MCF 10A (cell line): ENCODE measurements at regions not wholly inside any gene's neighbourhood (a gene's known extent, or its start where the extent isn't known, plus 50 kb on each side); places are given as distances from the start of the nearest gene placed in this dataset.

Source experiments
- BruUV-seq: library from RNA; stranded (reverse); fragments of 400-500 nt; replicated peaks from 2 replicates; lab custom pipeline; 2021; lab: Mats Ljungman, UMichigan
- CTCF ChIA-PET: fragments of 300-600 bp; sonication (Branson Sonifier 250); formaldehyde crosslinking; extraction: SDS; loops from one replicate; lab custom pipeline; 2021; ENCODE audit warnings: antibody characterized with exemption, inconsistent platforms; lab: Yijun Ruan, JAX
- POLR2A ChIA-PET: fragments of 300-600, 350-650 bp; sonication (Branson Sonifier 250); formaldehyde crosslinking; extraction: SDS; loops from one replicate; lab custom pipeline; 2020; ENCODE audit warnings: antibody characterized with exemption, inconsistent platforms; lab: Yijun Ruan, JAX
- DNase-seq: peaks from one replicate; pipeline ENCODE4 v3.0.0-alpha.2; 2018; ENCODE audit not compliant: unreplicated experiment
- H3K27ac Mint-ChIP-seq: one replicate; pipeline ENCODE4 v1.8.0; 2022; ENCODE audit warnings: mild to moderate bottlenecking, low read depth, mixed read lengths; ENCODE audit not compliant: unreplicated experiment
- H3K27me3 Mint-ChIP-seq: one replicate; pipeline ENCODE4 v1.8.0; 2022; ENCODE audit warnings: mixed read lengths; ENCODE audit not compliant: insufficient read depth, unreplicated experiment
- H3K36me3 Mint-ChIP-seq: one replicate; pipeline ENCODE4 v1.8.0; 2022; ENCODE audit warnings: mild to moderate bottlenecking, moderate library complexity, mixed read lengths; ENCODE audit not compliant: insufficient read depth, unreplicated experiment
- H3K4me1 Mint-ChIP-seq: one replicate; pipeline ENCODE4 v1.8.0; 2022; ENCODE audit warnings: mixed read lengths; ENCODE audit not compliant: insufficient read depth, unreplicated experiment
- H3K4me3 Mint-ChIP-seq: one replicate; pipeline ENCODE4 v1.8.0; 2022; ENCODE audit warnings: mild to moderate bottlenecking, moderate library complexity, mixed read lengths; ENCODE audit not compliant: unreplicated experiment
- H3K9me3 Mint-ChIP-seq: one replicate; pipeline ENCODE4 v1.8.0; 2022; ENCODE audit warnings: mixed read lengths; ENCODE audit not compliant: unreplicated experiment
- intact Hi-C: fragments of 100-400 bp; cut with micrococcal nuclease; formaldehyde crosslinking; loops from 2 replicates; pipeline ENCODE4 v1.14.1; 2022
- TF ChIP-seq, protein P1 (sequence below): fragments of 200-600 bp; IDR thresholded peaks from one replicate; pipeline ENCODE4 v1.8.0; 2022; ENCODE audit warnings: antibody characterized with exemption, mild to moderate bottlenecking; ENCODE audit not compliant: unreplicated experiment

GRCh38 chr5:4191703-4192102 lies 596.1 kb downstream of the IRX1 start:
- peaks cover 9% of the 10 kb centered on the region for H3K9me3 Mint-ChIP-seq
- no peaks in the 10 kb centered on the region for H3K36me3 Mint-ChIP-seq
- no peaks in the 10 kb centered on the region for H3K27me3 Mint-ChIP-seq
- TF ChIP-seq, protein P1, sequence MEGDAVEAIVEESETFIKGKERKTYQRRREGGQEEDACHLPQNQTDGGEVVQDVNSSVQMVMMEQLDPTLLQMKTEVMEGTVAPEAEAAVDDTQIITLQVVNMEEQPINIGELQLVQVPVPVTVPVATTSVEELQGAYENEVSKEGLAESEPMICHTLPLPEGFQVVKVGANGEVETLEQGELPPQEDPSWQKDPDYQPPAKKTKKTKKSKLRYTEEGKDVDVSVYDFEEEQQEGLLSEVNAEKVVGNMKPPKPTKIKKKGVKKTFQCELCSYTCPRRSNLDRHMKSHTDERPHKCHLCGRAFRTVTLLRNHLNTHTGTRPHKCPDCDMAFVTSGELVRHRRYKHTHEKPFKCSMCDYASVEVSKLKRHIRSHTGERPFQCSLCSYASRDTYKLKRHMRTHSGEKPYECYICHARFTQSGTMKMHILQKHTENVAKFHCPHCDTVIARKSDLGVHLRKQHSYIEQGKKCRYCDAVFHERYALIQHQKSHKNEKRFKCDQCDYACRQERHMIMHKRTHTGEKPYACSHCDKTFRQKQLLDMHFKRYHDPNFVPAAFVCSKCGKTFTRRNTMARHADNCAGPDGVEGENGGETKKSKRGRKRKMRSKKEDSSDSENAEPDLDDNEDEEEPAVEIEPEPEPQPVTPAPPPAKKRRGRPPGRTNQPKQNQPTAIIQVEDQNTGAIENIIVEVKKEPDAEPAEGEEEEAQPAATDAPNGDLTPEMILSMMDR = no peak
- intact Hi-C loops = no loop called here
- no peak for DNase-seq
- POLR2A ChIA-PET = no interaction called here
- H3K27ac Mint-ChIP-seq = no peak overlapping the region
- no peak overlapping the region for H3K4me3 Mint-ChIP-seq
- no peaks in the 10 kb centered on the region for H3K4me1 Mint-ChIP-seq
- no TSS peak for BruUV-seq
- CTCF ChIA-PET = interaction anchor here (0.6 kb wide), 1 partner anchor 20 kb away, joined by 3 read pairs; no protein-coding TSS in a partner anchor

GRCh38 chr5:4192111-4192510 lies 596.5 kb downstream of the IRX1 start:
- ChIA-PET POLR2A (no interaction called here), CTCF (interaction anchor here (0.6 kb wide), 1 partner anchor 19 kb away, joined by 3 read pairs; no protein-coding TSS in a partner anchor)
- Mint-ChIP-seq H3K36me3 (no peaks in the 10 kb centered on the region), H3K4me1 (no peaks in the 10 kb centered on the region), H3K9me3 (peaks cover 8% of the 10 kb centered on the region), H3K4me3 (no peak overlapping the region), H3K27ac (no peak overlapping the region), H3K27me3 (no peaks in the 10 kb centered on the region)
- TF ChIP-seq, protein P1 = no peak
- intact Hi-C loops = no loop called here
- BruUV-seq = no TSS peak
- no peak for DNase-seq

DNA sequence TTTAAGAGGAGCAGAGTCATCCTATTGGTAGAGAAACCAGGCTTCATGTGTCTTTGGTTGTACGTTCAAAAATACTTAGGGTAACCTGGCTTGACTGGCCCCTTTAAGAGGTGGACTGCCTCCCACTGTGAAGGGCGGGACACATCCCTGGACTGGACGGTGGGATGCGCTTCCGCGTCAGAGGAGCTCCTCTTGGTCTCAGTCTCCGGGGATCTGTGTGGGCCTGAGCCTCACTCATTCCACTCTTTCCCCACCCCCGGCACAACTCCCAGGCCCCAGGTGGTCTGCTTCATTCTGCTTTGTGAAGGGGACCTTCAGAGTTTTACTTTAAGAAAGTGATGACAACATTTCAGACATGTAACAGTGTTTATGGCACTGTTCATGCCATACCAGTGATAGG lies 601.1 kb downstream of the IRX1 start:
- DNase-seq = no peak
- Mint-ChIP-seq H3K27me3 (no peaks in the 10 kb centered on the region), H3K9me3 (no peaks in the 10 kb centered on the region), H3K27ac (no peak overlapping the region), H3K4me1 (no peaks in the 10 kb centered on the region), H3K36me3 (no peaks in the 10 kb centered on the region), H3K4me3 (no peak overlapping the region)
- ChIA-PET POLR2A (no interaction called here), CTCF (interaction anchor here (0.5 to 0.7 kb wide), 2 partner anchors 110 to 444 kb away, joined by 3 to 6 read pairs; no protein-coding TSS in a partner anchor)
- TF ChIP-seq, protein P1 = no peak
- intact Hi-C loops = no loop called here
- no TSS peak for BruUV-seq

DNA sequence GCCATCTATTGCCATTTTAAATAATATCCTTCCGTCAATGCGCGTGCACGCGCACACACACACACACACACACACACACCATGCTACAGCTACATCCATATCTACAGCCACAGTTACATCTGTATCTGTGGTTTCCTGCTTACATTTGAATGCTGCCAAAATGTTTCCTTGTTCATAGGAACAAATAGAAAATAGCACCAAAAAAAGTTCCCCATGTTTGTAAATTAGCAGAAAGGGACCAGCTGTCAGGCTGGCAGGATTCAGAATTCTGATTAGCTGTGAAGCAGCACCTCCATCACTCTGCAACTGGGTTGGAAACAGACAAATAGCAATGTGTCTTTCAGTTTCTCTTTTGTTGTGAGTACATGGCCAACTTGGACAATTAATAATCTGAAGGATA lies 601.5 kb downstream of the IRX1 start:
- BruUV-seq = no TSS peak
- no peaks in the 10 kb centered on the region for H3K27me3 Mint-ChIP-seq
- TF ChIP-seq, protein P1 = no peak
- ChIA-PET POLR2A (no interaction called here), CTCF (interaction anchor here (0.7 kb wide), 1 partner anchor 111 kb away, joined by 3 read pairs; no protein-coding TSS in a partner anchor)
- no peaks in the 10 kb centered on the region for H3K4me1 Mint-ChIP-seq
- DNase-seq = no peak
- H3K4me3 Mint-ChIP-seq = no peak overlapping the region
- no peaks in the 10 kb centered on the region for H3K9me3 Mint-ChIP-seq
- no peaks in the 10 kb centered on the region for H3K36me3 Mint-ChIP-seq
- H3K27ac Mint-ChIP-seq = no peak overlapping the region
- intact Hi-C loops = no loop called here
